Activated CD4-positive, alpha-beta memory T cell treated with anti-CD3 and anti-CD28 coated beads for 36 hours (primary cell): ENCODE measurements at regions not wholly inside any gene's neighbourhood (a gene's known extent, or its start where the extent isn't known, plus 50 kb on each side); places are given as distances from the start of the nearest gene placed in this dataset.

Experiments used
- CTCF ChIA-PET: fragments of 350-600 bp; sonication (Branson Sonifier 250); formaldehyde crosslinking; loops from one replicate; lab custom pipeline; 2021; ENCODE audit warnings: antibody characterized with exemption, inconsistent platforms; lab: Charles Lee
- POLR2A ChIA-PET: fragments of 350-600 bp; sonication (Branson Sonifier 250); formaldehyde crosslinking; loops from one replicate; lab custom pipeline; 2021; ENCODE audit warnings: antibody characterized with exemption; lab: Charles Lee
- DNase-seq: peaks from one replicate; pipeline ENCODE4 v3.0.0-alpha.2; 2020
- H3K27ac Mint-ChIP-seq: one replicate; pipeline ENCODE4 v1.8.0; 2021; ENCODE audit warnings: mixed read lengths
- H3K27me3 Mint-ChIP-seq: one replicate; pipeline ENCODE4 v1.8.0; 2021; ENCODE audit warnings: mixed read lengths
- H3K36me3 Mint-ChIP-seq: one replicate; pipeline ENCODE4 v1.8.0; 2021; ENCODE audit warnings: mixed read lengths
- H3K4me1 Mint-ChIP-seq: one replicate; pipeline ENCODE4 v1.8.0; 2021; ENCODE audit warnings: low read depth, mixed read lengths
- H3K4me3 Mint-ChIP-seq: one replicate; pipeline ENCODE4 v1.8.0; 2021; ENCODE audit warnings: mild to moderate bottlenecking, mixed read lengths
- H3K9me3 Mint-ChIP-seq: one replicate; pipeline ENCODE4 v1.8.0; 2021; ENCODE audit warnings: mixed read lengths
- intact Hi-C: fragments of 100-400 bp; cut with micrococcal nuclease; formaldehyde crosslinking; loops from one replicate; pipeline ENCODE4 v1.15.1; 2023

DNA sequence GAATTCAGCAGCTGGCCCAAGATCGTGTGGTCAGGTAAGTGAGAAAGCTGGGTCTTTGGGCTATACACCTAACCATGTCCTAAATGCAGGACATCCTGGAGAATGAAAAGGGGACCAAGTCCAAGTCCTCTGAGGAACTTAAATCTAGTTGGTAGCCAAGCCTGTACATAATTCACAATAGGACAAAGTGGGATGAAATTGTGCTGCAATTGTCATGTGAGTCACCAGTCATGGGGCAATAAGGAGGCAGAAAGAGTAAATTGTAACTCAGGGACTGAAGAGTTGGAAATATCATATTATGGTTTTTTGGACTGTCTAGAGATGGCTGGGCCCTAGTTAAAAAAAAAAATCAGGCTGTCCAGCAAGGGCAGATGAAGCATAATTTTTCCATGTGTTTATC, 202.6 kb downstream of the CYLD start:
- DNase-seq: no peak
- no peaks in the 10 kb centered on the region for H3K36me3 Mint-ChIP-seq
- ChIA-PET POLR2A (no interaction called here), CTCF (no interaction called here)
- no peak overlapping the region for H3K27ac Mint-ChIP-seq
- no peaks in the 10 kb centered on the region for H3K4me1 Mint-ChIP-seq
- H3K4me3 Mint-ChIP-seq: no peak overlapping the region
- intact Hi-C loops: no loop called here
- H3K27me3 Mint-ChIP-seq: no peaks in the 10 kb centered on the region
- no peaks in the 10 kb centered on the region for H3K9me3 Mint-ChIP-seq

DNA sequence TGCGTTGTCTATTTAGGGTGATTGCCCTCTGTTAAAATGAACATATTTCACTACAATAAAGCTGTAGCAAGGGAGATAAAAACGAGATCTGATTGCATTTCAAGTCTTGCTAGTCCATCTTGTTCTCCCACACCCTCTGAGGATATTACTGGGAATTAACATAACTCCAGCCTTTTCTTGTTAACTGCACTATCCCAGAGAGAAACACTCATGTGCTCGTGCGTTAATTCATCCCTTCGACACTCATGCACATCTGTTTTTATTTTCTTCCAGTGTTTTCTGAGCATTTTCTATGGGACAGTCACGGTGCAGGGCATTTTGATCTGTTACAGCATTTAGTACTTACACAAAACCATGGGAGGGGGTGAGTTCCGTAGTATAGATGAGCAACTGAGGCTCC, 202.1 kb downstream of the CYLD start:
- Mint-ChIP-seq H3K4me1 (no peaks in the 10 kb centered on the region), H3K4me3 (no peak overlapping the region), H3K27ac (no peak overlapping the region), H3K36me3 (no peaks in the 10 kb centered on the region), H3K9me3 (no peaks in the 10 kb centered on the region), H3K27me3 (no peaks in the 10 kb centered on the region)
- POLR2A ChIA-PET: no interaction called here
- CTCF ChIA-PET: no interaction called here
- no peak for DNase-seq
- intact Hi-C loops: no loop called here

DNA sequence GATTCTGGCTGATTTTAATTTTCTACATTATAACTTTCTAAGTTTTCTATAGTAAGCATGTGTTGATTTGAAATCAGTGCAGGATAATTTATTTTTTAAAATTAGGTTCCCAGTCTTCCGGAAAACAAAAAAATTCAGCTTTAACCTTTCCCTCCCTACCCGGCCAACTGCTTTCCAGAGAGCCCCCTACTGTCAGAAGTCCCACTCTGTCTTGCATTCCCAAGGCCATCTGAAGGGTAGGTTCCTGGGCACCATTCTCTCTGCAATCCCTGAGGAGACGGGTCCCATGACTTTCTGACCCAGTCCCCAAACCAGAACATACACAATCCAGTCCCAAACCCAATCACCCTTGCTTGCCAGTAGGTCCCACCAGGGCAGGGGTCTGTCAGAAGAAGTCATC, 200.3 kb downstream of the CYLD start:
- H3K9me3 Mint-ChIP-seq: no peaks in the 10 kb centered on the region
- no peaks in the 10 kb centered on the region for H3K36me3 Mint-ChIP-seq
- POLR2A ChIA-PET: no interaction called here
- CTCF ChIA-PET: no interaction called here
- H3K4me1 Mint-ChIP-seq: no peaks in the 10 kb centered on the region
- peaks cover 2% of the 10 kb centered on the region for H3K27me3 Mint-ChIP-seq
- intact Hi-C loops: no loop called here
- no peak for DNase-seq
- no peak overlapping the region for H3K4me3 Mint-ChIP-seq
- no peak overlapping the region for H3K27ac Mint-ChIP-seq

DNA sequence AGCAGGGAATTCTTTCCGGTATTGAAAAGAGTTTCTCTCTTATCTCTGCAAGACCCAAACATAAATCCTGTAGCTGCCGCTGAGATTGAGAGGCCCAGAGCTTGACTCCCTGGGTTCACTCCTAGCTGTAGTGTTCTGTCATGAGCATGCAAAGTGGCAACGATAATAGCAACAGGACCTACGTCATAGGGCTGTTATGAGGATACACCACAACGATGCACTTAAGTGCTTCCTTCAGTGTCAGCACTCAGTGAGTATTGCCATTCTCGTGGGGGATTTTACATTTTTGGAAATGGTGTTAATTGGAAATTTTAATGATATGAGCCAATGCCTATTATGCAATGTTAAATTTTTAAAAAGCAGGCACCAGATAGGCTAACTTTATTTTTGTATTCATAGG, 199.8 kb downstream of the CYLD start:
- Mint-ChIP-seq H3K4me3 (no peak overlapping the region), H3K27me3 (peaks cover 2% of the 10 kb centered on the region), H3K4me1 (no peaks in the 10 kb centered on the region), H3K36me3 (no peaks in the 10 kb centered on the region), H3K9me3 (no peaks in the 10 kb centered on the region), H3K27ac (no peak overlapping the region)
- CTCF ChIA-PET: no interaction called here
- DNase-seq: no peak
- intact Hi-C loops: no loop called here
- POLR2A ChIA-PET: no interaction called here

DNA sequence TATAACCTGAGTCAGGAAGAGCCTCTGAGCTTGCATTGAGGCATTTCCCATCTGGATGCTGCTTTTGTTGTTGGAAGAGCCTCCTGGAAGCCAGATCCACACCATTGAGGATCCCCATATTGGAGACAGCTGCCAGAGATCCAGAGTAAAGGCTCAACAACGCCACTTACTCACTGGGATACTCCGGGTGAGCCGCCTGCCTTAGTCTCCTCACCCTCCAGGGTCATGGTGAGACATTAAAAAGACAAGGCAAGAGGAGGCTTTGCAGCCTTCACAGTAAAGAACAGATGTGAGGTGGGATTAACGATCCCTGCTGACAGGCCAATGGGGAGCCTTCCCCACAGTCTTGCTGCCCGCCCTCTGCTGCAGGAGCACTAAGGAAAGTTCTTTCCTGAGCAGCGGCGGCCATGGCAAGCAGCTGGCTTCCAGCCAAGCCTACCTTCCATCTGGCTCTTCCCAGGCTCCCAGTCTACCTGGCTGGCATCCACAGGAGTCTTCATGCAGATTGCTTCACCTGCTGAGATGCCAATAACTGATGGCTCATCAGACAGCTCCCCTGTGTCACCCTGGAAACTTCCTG, 198.5 kb downstream of the CYLD start:
- no peaks in the 10 kb centered on the region for H3K9me3 Mint-ChIP-seq
- CTCF ChIA-PET: no interaction called here
- no peak overlapping the region for H3K27ac Mint-ChIP-seq
- H3K27me3 Mint-ChIP-seq: peaks cover 2% of the 10 kb centered on the region
- DNase-seq: no peak
- H3K36me3 Mint-ChIP-seq: no peaks in the 10 kb centered on the region
- intact Hi-C loops: no loop called here
- H3K4me1 Mint-ChIP-seq: no peaks in the 10 kb centered on the region
- no peak overlapping the region for H3K4me3 Mint-ChIP-seq
- POLR2A ChIA-PET: no interaction called here

DNA sequence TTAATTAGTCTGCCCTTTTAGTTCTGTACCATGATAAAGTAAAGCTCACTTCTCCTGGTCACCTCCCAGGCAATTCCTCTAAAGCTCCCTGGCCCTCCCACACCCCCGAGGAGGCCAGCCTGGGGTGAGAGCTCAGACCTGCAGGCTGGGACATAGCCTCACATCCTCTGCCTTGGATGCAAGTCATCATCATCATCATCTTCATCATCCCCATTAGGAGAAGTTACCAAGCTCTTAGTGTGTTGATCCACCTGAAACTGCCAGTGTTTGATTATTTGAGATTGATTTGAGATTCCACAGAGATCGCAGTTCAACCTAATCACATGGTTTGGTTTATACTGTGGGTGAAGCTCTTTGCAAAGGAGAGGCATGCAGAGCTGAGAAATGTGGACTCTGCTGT, 197.5 kb downstream of the CYLD start:
- Mint-ChIP-seq H3K27me3 (peaks cover 7% of the 10 kb centered on the region), H3K36me3 (no peaks in the 10 kb centered on the region), H3K27ac (no peak overlapping the region), H3K4me3 (no peak overlapping the region), H3K4me1 (no peaks in the 10 kb centered on the region), H3K9me3 (no peaks in the 10 kb centered on the region)
- POLR2A ChIA-PET: no interaction called here
- CTCF ChIA-PET: no interaction called here
- DNase-seq: no peak
- intact Hi-C loops: no loop called here

DNA sequence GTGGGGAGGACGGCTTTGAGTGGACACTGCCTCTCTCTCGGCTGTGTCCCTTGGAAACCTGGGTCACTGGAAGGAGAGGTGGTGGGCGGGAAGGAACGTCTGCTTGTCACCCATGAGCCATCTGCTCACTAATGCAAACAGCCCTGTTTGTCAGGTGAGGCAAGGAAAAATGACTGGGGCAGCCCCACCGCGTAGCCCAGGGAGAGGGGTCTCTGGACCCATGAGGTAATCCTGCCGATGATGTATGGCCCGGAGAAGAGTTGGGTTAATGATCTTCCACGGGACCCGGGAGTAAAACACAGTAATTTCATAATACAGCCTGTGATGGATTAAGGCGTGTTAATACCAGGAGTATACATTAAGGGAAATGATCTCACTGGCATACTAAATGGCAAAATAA, 197.0 kb downstream of the CYLD start:
- CTCF ChIA-PET: no interaction called here
- no peak for DNase-seq
- intact Hi-C loops: no loop called here
- Mint-ChIP-seq H3K27me3 (peaks cover 7% of the 10 kb centered on the region), H3K4me3 (no peak overlapping the region), H3K27ac (no peak overlapping the region), H3K9me3 (no peaks in the 10 kb centered on the region), H3K36me3 (no peaks in the 10 kb centered on the region), H3K4me1 (no peaks in the 10 kb centered on the region)
- POLR2A ChIA-PET: no interaction called here

DNA sequence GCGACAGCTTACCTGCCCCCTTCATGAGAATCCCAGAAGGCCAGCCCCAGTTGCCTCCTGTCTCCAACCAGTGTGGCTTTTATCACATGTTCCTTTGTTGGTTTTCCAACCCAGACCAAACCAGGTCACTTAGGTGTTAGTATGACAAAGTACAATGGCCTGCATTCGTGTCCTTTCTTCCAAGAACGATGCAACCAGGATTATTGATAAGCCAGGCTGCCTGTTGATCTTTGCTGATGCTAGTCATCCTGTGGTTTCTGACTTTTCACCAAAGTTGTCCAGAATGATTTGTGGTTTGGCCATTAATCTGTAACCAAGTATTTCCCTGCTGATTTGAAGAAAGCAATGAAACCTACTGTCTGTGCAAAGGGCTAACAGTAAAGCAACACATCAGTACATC, 191.4 kb downstream of the CYLD start:
- Mint-ChIP-seq H3K4me3 (no peak overlapping the region), H3K27me3 (peaks cover 12% of the 10 kb centered on the region), H3K27ac (no peak overlapping the region), H3K36me3 (no peaks in the 10 kb centered on the region), H3K9me3 (no peaks in the 10 kb centered on the region), H3K4me1 (no peaks in the 10 kb centered on the region)
- intact Hi-C loops: no loop called here
- POLR2A ChIA-PET: no interaction called here
- CTCF ChIA-PET: no interaction called here
- DNase-seq: no peak

DNA sequence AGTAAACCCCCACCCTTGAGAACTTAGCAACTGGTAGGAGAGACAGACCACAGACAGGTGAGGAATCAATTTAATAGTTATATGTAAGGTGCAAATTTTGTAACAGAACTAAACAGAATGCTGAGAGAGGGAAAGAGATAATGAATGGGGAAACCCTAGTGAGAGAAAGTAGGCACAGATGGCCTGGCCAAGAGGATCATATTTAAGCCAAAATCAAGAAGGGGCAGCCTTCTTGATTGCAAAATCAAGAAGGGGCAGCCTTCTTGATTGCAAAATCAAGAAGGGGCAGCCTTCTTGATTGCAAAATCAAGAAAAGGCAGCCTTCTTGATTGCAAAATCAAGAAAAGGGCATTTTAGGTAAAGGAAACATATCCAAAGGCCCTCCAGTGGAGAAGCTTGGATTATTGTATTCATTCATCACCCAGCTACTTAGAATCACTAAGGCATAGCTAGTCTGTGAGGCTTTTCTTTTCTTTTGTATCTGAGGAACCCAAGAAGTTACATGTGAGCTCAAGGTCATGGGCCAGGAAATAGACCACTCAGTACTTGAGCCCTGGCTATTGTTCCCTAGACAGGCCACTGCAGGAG, 190.6 kb downstream of the CYLD start:
- CTCF ChIA-PET: no interaction called here
- no peak for DNase-seq
- intact Hi-C loops: no loop called here
- Mint-ChIP-seq H3K4me3 (no peak overlapping the region), H3K27ac (no peak overlapping the region), H3K27me3 (peaks cover 12% of the 10 kb centered on the region), H3K36me3 (no peaks in the 10 kb centered on the region), H3K9me3 (no peaks in the 10 kb centered on the region), H3K4me1 (no peaks in the 10 kb centered on the region)
- POLR2A ChIA-PET: no interaction called here

DNA sequence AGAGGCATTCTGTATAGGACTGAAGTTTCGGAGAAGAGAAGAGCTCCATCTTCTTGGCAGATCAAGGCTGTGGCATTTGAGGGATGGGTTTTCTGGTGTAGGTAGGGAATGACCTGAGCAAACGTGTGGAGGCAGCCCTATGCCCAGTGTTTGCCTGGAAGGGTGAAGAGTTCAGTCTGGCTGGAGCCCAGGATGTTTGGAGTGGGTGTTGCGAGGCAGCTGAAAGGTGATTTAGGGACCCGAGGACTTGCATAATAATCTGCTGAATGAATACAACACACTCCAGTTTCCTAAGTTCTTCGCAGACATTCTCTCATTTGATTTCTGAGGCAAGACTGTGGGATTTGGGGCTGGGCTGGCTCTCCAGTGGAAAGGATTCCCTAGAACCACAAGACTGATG, 186.2 kb downstream of the CYLD start:
- ChIA-PET POLR2A (no interaction called here), CTCF (no interaction called here)
- no peak for DNase-seq
- Mint-ChIP-seq H3K27me3 (peaks cover 7% of the 10 kb centered on the region), H3K4me1 (no peaks in the 10 kb centered on the region), H3K4me3 (no peak overlapping the region), H3K9me3 (no peaks in the 10 kb centered on the region), H3K36me3 (no peaks in the 10 kb centered on the region), H3K27ac (no peak overlapping the region)
- intact Hi-C loops: no loop called here

DNA sequence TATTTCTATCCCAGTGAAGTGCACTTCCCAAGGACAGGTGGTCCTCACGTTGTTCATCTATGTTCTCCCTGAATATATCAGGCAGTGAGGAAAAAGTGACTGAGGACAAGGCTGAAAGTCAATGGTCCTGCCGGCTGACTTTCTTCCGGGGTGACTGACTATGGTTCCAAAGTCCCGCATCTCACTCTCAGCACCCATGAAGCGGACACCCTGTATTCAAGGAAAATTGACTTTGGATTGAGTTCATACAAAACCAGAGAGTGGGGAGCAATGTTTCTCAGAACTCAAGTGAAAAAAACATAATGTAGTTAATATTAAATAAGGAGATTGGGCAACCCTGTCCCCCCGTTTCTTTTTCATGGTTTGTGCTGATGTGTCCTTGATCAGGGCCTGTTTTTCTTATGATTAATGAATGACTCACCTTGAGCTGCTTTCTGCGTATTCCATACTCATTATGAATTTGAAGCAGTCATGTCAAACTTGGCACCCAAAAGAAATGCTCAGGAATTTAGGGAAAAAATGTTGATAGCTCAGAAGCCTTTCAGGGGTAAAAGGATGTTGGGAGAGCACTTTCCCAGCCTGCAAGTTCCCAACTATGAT, 184.0 kb downstream of the CYLD start:
- no peaks in the 10 kb centered on the region for H3K4me1 Mint-ChIP-seq
- no peak for DNase-seq
- intact Hi-C loops: no loop called here
- H3K27ac Mint-ChIP-seq: no peak overlapping the region
- ChIA-PET CTCF (no interaction called here), POLR2A (no interaction called here)
- H3K4me3 Mint-ChIP-seq: no peak overlapping the region
- no peaks in the 10 kb centered on the region for H3K9me3 Mint-ChIP-seq
- H3K36me3 Mint-ChIP-seq: no peaks in the 10 kb centered on the region
- H3K27me3 Mint-ChIP-seq: peaks cover 3% of the 10 kb centered on the region

DNA sequence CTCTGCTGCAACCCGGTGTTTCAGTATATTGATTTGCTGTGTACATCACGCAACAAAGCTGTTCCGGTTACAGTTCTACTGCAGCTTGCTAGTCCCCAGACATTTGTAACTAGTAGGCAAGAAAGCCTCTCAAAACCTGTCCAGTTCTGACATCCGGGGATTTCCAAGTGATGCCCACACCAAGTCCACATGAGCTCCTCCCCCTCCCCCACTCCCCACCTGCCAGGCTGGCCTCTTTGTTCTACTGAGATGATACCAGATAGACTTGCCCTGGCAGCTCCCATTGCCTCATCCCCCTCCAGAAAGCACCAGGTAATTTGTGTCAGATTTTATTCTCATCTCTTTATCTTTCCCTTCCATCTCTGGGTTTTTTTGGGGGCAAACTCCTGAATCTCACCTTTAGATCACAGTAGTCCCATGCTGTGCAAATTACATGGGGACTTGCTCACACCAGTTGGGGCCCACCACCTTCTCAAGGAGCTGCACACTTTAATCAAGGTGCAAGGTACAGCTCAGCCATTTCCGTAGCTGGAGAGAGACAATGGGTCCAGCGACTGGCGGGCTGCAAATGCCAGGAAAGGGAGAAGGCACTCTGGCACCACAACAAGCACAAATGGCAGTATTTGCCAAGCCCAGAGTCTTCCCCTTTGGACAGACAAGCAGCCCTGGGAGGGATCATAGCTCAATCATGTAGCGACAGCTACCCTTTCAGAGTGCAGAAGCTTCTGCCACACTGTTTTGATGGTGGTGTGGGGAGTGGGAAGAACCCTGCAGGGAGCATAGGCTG, 183.1 kb downstream of the CYLD start:
- ChIA-PET CTCF (no interaction called here), POLR2A (no interaction called here)
- Mint-ChIP-seq H3K27me3 (peaks cover 3% of the 10 kb centered on the region), H3K36me3 (no peaks in the 10 kb centered on the region), H3K4me3 (no peak overlapping the region), H3K9me3 (no peaks in the 10 kb centered on the region), H3K4me1 (no peaks in the 10 kb centered on the region), H3K27ac (no peak overlapping the region)
- DNase-seq: no peak
- intact Hi-C loops: no loop called here
